ENCODE measurements at regions not wholly inside any gene's neighbourhood (a gene's known extent, or its start where the extent isn't known, plus 50 kb on each side); places are given as distances from the start of the nearest gene placed in this dataset.

DNA sequence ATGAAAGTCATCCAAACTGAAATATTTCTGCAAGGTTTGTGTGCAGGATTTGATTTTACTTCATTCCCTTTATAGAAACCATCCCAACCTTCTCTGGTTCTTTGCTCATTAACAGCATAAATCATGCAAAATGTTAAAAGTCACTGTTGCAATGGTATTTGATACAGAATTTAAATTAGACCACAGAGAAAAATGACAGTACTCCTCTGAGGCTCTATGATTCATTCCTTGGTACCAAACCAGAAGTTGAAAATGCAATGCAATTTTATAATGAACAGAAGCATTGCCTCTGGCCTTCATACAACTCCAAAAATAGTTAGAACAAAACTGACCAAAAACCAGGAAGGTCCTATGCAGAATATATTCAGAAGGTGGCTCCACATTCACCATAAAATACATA is 607.1 kb downstream of the TLE1 start:
- TF ChIP-seq EZH2 (IDR thresholded peaks at IDR 0.05; ENCODE audit: borderline replicate concordance): no peak
- TF ChIP-seq, protein P1, sequence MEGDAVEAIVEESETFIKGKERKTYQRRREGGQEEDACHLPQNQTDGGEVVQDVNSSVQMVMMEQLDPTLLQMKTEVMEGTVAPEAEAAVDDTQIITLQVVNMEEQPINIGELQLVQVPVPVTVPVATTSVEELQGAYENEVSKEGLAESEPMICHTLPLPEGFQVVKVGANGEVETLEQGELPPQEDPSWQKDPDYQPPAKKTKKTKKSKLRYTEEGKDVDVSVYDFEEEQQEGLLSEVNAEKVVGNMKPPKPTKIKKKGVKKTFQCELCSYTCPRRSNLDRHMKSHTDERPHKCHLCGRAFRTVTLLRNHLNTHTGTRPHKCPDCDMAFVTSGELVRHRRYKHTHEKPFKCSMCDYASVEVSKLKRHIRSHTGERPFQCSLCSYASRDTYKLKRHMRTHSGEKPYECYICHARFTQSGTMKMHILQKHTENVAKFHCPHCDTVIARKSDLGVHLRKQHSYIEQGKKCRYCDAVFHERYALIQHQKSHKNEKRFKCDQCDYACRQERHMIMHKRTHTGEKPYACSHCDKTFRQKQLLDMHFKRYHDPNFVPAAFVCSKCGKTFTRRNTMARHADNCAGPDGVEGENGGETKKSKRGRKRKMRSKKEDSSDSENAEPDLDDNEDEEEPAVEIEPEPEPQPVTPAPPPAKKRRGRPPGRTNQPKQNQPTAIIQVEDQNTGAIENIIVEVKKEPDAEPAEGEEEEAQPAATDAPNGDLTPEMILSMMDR (IDR thresholded peaks at IDR 0.05; ENCODE audit: poor library complexity): no peak

All from hepatocyte (in vitro differentiated cells).